GM21529 (cell line): ENCODE measurements at regions not wholly inside any gene's neighbourhood (a gene's known extent, or its start where the extent isn't known, plus 50 kb on each side); places are given as distances from the start of the nearest gene placed in this dataset.
"Not testable (repeated sequence)": the region's sequence is repeated elsewhere in the genome, so short reads cannot be mapped to it uniquely, and the experiment has no call there.

ENCODE experiments used
- ATAC-seq: cut with Tn5 transposase; IDR thresholded peaks from one replicate; pipeline ENCODE4 v1.9.1; 2021; ENCODE audit not compliant: unreplicated experiment

- ATAC-seq: no peak
Measured at GRCh38 chr2:31664949-31665724, 84.4 kb upstream of the SRD5A2 start.

DNA sequence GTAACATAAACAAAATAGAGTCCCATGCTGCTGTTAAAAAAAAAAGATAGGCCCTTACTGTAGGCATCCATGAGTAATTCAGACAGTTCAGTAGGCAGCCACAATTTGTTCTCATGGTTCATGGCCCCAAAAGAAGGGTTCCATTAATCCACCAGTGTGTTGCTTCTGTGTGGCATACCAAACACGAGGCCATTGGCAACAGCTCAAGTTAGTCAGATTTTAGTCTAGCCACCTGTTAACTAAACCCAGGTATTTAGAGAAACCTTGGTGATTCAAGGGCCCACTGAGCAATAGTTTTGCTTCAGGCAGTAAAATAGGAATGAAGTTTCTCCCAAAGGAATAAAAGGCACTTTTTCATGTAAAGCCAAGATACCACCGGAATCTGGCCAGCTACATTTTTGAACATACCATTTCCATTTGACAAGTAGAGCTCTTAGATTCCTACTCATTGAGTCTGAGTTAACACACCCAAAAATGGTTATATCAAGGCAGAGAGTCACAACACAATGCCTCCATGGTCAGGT lies 80.1 kb upstream of the SRD5A2 start:
- no peak for ATAC-seq

GRCh38 chr2:31660165-31660564 lies 79.4 kb upstream of the SRD5A2 start:
- no peak for ATAC-seq

- ATAC-seq: no peak
Measured at GRCh38 chr2:31654241-31654640, 73.5 kb upstream of the SRD5A2 start.

DNA sequence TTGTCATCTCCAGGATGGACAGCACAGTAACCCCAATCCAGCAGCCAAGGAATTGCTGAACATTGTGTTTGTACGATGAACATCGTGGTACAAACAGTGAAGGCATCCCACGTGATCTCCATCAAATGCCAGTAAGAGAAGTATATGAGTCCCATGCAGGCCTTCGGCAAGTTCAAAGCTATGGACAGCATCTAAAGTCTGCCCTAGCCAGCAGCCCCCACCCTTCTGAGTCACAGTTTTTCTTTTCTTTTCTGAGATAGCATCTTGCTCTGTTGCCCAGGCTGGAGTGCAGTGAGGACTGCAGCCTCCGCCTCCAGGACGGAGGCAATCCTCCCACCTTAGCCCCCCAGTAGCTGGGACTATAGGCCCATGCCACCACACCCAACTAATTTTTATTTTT lies 71.0 kb upstream of the SRD5A2 start:
- no peak for ATAC-seq

GRCh38 chr2:31651267-31651666 lies 70.5 kb upstream of the SRD5A2 start:
- ATAC-seq: no peak

GRCh38 chr2:31644551-31644950 lies 63.8 kb upstream of the SRD5A2 start:
- no peak for ATAC-seq

DNA sequence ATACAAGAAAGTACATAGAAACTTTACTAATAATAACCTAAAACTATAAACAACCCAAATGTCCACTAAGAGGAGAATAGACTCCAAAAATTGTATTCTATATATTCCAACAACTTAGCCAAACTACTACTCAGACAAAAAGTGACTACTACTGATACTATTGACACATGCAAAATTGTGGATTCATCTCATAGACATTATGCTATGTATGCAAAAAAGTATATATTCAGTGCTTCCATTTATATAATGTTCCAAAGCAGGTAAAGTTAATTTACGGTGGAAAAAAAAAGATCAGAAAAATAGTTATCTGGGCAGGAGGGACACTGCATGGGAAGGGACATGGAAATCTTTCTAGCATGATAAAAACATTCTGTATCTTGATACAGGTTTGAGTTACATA lies 62.0 kb upstream of the SRD5A2 start:
- ATAC-seq: no peak

DNA sequence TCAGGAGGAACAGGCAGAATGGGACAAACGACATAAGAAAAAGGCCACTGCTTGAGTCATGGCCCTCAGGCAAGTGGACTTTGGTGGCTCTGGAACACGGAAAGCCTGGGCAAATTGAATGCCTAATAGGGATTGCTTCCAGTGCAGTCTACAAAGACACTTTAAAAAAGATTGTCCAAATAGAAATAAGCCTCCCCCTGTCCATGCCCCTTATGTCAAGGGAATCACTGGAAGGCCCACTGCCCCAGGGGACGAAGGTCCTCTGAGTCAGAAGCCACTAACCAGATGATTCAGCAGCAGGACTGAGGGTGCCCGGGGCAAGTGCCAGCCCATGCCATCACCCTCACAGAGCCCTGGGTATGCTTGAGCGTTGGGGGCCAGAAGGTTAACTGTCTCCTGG lies 51.5 kb upstream of the SRD5A2 start:
- ATAC-seq: not testable (repeated sequence)
